CD14-positive monocyte (primary cell): ENCODE measurements at regions not wholly inside any gene's neighbourhood (a gene's known extent, or its start where the extent isn't known, plus 50 kb on each side); places are given as distances from the start of the nearest gene placed in this dataset.

Experiments
- DNase-seq, 3 donors: peaks; one replicate each; pipeline ENCODE4 v3.0.0-alpha.2; 2011 to 2022
- H2AFZ ChIP-seq: 2 replicates; pipeline ENCODE4 v1.6.0; 2012; ENCODE audit warnings: mild to moderate bottlenecking, low read depth, low read length, inconsistent platforms; ENCODE audit not compliant: insufficient read depth, poor library complexity, severe bottlenecking
- H3K27ac ChIP-seq, 2 donors: 1 replicate in 1 of 2; 2 replicates in 1 of 2; pipeline ENCODE4 v1.5.1; 2012 to 2013; ENCODE audit warnings: low read length in 2 of 2, control low read depth in 1 of 2, inconsistent platforms in 1 of 2, low read depth in 1 of 2, mild to moderate bottlenecking in 1 of 2
- H3K27me3 ChIP-seq, 2 donors: one replicate each; pipeline versions ENCODE4 v1.6.0 to v1.6.1; 2011 to 2013; ENCODE audit warnings: low read length in 2 of 2; ENCODE audit not compliant: control insufficient read depth in 2 of 2, insufficient read depth in 2 of 2
- H3K36me3 ChIP-seq, 2 donors: replicated peaks in 1 of 2; 1 replicate in 1 of 2; 2 replicates in 1 of 2; pipeline versions ENCODE4 v1.5.1 to v1.6.1; 2012 to 2013; ENCODE audit warnings: low read length in 2 of 2, control low read depth in 1 of 2, inconsistent platforms in 1 of 2, mild to moderate bottlenecking in 1 of 2; ENCODE audit not compliant: insufficient read depth in 2 of 2, control insufficient read depth in 1 of 2
- H3K4me1 ChIP-seq, 2 donors: 1 replicate in 1 of 2; 2 replicates in 1 of 2; pipeline versions ENCODE4 v1.5.1 to v1.6.1; 2012 to 2013; ENCODE audit warnings: low read length in 2 of 2, control low read depth in 1 of 2, inconsistent platforms in 1 of 2, mild to moderate bottlenecking in 1 of 2, moderate library complexity in 1 of 2; ENCODE audit not compliant: insufficient read depth in 2 of 2, control insufficient read depth in 1 of 2
- H3K4me2 ChIP-seq: replicated peaks from 2 replicates; pipeline ENCODE3; 2012; ENCODE audit warnings: low read length, moderate library complexity, mild to moderate bottlenecking; ENCODE audit not compliant: poor library complexity, severe bottlenecking; ENCODE audit errors: extremely low read depth
- H3K4me3 ChIP-seq, 3 experiments: fragments of 200-600 bp in 1 of 3; sonication (generic) in 1 of 3; replicated peaks in 1 of 3; 1 replicate in 2 of 3; 2 replicates in 1 of 3; pipeline ENCODE4 v1.5.1; 2011 to 2013; ENCODE audit warnings: low read length in 3 of 3, mild to moderate bottlenecking in 3 of 3, control low read depth in 2 of 3, low read depth in 2 of 3, inconsistent platforms in 1 of 3, moderate library complexity in 1 of 3
- H3K79me2 ChIP-seq: 2 replicates; pipeline ENCODE4 v1.6.0; 2012; ENCODE audit warnings: mild to moderate bottlenecking, control low read depth, inconsistent platforms, low read length, moderate library complexity; ENCODE audit not compliant: insufficient read depth
- H3K9ac ChIP-seq: 2 replicates; pipeline ENCODE4 v1.6.0; 2017; ENCODE audit warnings: low read length, mild to moderate bottlenecking; ENCODE audit not compliant: insufficient read depth, poor library complexity, severe bottlenecking
- H3K9me3 ChIP-seq, 2 donors: replicated peaks in 1 of 2; 1 replicate in 1 of 2; 2 replicates in 1 of 2; pipeline versions ENCODE4 v1.5.1 to v1.6.1; 2012 to 2013; ENCODE audit warnings: low read length in 2 of 2, control low read depth in 1 of 2; ENCODE audit not compliant: control insufficient read depth in 1 of 2, insufficient read depth in 1 of 2
- H4K20me1 ChIP-seq: 2 replicates; pipeline ENCODE4 v1.6.0; 2012; ENCODE audit warnings: mild to moderate bottlenecking, low read length, control low read depth, moderate library complexity; ENCODE audit not compliant: insufficient read depth
- H3K27ac Mint-ChIP-seq, 7 donors: one replicate each; pipeline ENCODE4 v1.8.0; 2020; ENCODE audit warnings: mild to moderate bottlenecking in 7 of 7, mixed read lengths in 7 of 7, moderate library complexity in 6 of 7, inconsistent platforms in 2 of 7
- H3K27me3 Mint-ChIP-seq, 3 donors: one replicate each; pipeline ENCODE4 v1.8.0; 2021 to 2022; ENCODE audit warnings: low read depth in 3 of 3, mild to moderate bottlenecking in 3 of 3, mixed read lengths in 3 of 3, moderate library complexity in 3 of 3, inconsistent platforms in 1 of 3
- H3K36me3 Mint-ChIP-seq, 2 donors: one replicate each; pipeline ENCODE4 v1.8.0; 2020; ENCODE audit warnings: mixed read lengths in 2 of 2, inconsistent platforms in 1 of 2, mild to moderate bottlenecking in 1 of 2
- H3K4me1 Mint-ChIP-seq: one replicate; pipeline ENCODE4 v1.8.0; 2020; ENCODE audit warnings: mild to moderate bottlenecking, mixed read lengths
- H3K4me3 Mint-ChIP-seq, 2 donors: one replicate each; pipeline ENCODE4 v1.8.0; 2020; ENCODE audit warnings: mild to moderate bottlenecking in 2 of 2, mixed read lengths in 2 of 2, moderate library complexity in 1 of 2
- H3K9me3 Mint-ChIP-seq, 7 donors: one replicate each; pipeline ENCODE4 v1.8.0; 2020 to 2022; ENCODE audit warnings: mixed read lengths in 7 of 7, mild to moderate bottlenecking in 6 of 7, moderate library complexity in 6 of 7, inconsistent platforms in 2 of 7
- WGBS: methylation state at CpG from one replicate; pipeline ENCODE4 v1.1.5; 2013; ENCODE audit warnings: missing lambda C conversion rate; ENCODE audit not compliant: insufficient coverage; 5-methylcytosine and 5-hydroxymethylcytosine counted together
- intact Hi-C, 2 donors: fragments of 100-400 bp; cut with micrococcal nuclease; formaldehyde crosslinking; loops; one replicate each; pipeline versions ENCODE4 v1.15.0 to v1.15.1; 2023
- TF ChIP-seq, protein P1 (sequence below): fragments of 200-600 bp; IDR thresholded peaks from one replicate; pipeline ENCODE4 v1.8.0; 2022; ENCODE audit warnings: antibody characterized with exemption, mild to moderate bottlenecking

DNA sequence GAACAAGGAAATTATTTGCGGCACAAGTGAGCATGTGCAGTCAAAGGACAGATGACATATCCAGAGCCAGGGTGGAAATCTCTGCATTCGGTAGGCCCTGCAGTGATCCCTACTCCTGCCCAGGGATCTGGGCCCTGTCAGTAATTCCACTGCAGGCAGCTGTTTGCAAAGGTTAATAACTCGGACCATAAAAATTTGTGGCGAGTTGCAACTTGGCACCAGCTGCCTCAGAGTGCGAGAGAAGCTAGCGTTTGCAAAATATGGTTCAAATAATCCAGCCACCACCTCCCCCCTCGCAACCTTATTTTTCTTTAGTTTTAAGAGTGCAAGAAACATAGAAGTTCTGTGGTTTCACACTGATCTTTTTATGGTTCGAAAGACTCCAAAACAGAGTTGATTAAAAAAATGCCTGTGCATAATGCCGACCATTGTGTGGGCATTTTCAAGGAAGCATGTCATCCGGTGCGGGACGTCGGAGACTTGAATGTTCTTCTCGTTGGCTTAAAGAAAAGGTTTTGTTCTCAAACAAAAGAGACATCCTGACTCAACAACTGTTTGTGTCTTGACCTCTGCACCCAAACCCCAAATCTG is 224.5 kb downstream of the BCL11B start:
- no peaks in the 10 kb centered on the region for H3K4me1 ChIP-seq
- peaks cover 0 to 5% (median 0%) of the 10 kb centered on the region in 3 donors for H3K27me3 Mint-ChIP-seq

DNA sequence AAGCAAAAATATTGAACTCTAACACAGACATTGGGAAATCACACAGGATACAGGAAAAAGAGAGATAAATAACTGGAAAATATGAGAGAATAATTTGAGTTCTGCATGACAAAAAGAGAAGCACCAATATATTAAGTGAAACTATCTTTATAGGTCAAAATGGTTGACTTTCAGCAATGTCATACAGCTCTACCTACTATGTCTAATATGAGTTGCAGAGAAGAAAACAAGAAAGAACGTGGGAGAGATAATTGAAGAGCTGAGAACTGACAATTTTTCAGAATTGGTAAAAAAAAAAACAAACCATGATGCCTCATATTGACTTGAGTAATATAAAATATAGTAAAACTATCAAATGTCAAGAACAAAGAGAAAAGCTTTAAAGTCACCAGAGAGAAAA is 221.7 kb downstream of the BCL11B start:
- Histone ChIP-seq H3K27ac (no peak overlapping the region), H2AFZ (no peak overlapping the region), H3K4me1 (no peaks in the 10 kb centered on the region), H3K27me3 (no peaks in the 10 kb centered on the region), H3K4me2 (no peak overlapping the region), H3K9ac (no peak overlapping the region), H4K20me1 (no peaks in the 10 kb centered on the region), H3K79me2 (no peaks in the 10 kb centered on the region), H3K9me3 (peaks cover 3 to 15% of the 10 kb centered on the region in 2 donors), H3K36me3 (no peaks in the 10 kb centered on the region), H3K4me3 (no peak overlapping the region)
- Mint-ChIP-seq H3K4me1 (peaks cover 7% of the 10 kb centered on the region), H3K4me3 (no peak overlapping the region), H3K36me3 (peaks cover 0 to 4% of the 10 kb centered on the region in 2 donors), H3K27ac (no peak overlapping the region), H3K9me3 (peaks cover 10 to 24% (median 17%) of the 10 kb centered on the region in 7 donors), H3K27me3 (peaks cover 0 to 7% (median 0%) of the 10 kb centered on the region in 3 donors)
- intact Hi-C loops, result no loop called here
- TF ChIP-seq, protein P1, sequence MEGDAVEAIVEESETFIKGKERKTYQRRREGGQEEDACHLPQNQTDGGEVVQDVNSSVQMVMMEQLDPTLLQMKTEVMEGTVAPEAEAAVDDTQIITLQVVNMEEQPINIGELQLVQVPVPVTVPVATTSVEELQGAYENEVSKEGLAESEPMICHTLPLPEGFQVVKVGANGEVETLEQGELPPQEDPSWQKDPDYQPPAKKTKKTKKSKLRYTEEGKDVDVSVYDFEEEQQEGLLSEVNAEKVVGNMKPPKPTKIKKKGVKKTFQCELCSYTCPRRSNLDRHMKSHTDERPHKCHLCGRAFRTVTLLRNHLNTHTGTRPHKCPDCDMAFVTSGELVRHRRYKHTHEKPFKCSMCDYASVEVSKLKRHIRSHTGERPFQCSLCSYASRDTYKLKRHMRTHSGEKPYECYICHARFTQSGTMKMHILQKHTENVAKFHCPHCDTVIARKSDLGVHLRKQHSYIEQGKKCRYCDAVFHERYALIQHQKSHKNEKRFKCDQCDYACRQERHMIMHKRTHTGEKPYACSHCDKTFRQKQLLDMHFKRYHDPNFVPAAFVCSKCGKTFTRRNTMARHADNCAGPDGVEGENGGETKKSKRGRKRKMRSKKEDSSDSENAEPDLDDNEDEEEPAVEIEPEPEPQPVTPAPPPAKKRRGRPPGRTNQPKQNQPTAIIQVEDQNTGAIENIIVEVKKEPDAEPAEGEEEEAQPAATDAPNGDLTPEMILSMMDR, result no peak
- DNase-seq, result no peak
- no CpG with 5 or more reads among the region's 1 CpG for WGBS

More for the DNA sequence above, 224.5 kb downstream of the BCL11B start:
- Histone ChIP-seq H3K27ac (no peak overlapping the region), H3K79me2 (no peaks in the 10 kb centered on the region), H3K4me3 (no peak overlapping the region), H3K9me3 (peaks cover 6 to 13% of the 10 kb centered on the region in 2 donors), H3K9ac (no peak overlapping the region), H3K27me3 (no peaks in the 10 kb centered on the region), H3K36me3 (no peaks in the 10 kb centered on the region), H4K20me1 (no peaks in the 10 kb centered on the region), H3K4me2 (no peak overlapping the region), H2AFZ (no peak overlapping the region)
- H3K36me3 Mint-ChIP-seq, result peaks cover 0 to 2% of the 10 kb centered on the region in 2 donors
- peaks cover 7% of the 10 kb centered on the region for H3K4me1 Mint-ChIP-seq
- TF ChIP-seq, protein P1, result no peak
- intact Hi-C loops, result no loop called here
- 84% methylated on average over 7 of the region's 14 CpGs for WGBS
- no peak for DNase-seq
- H3K4me3 Mint-ChIP-seq, result no peak overlapping the region
- H3K27ac Mint-ChIP-seq, result no peak overlapping the region
- H3K9me3 Mint-ChIP-seq, result peaks cover under 1 to 24% (median 13%) of the 10 kb centered on the region in 7 donors
